GM21528 (cell line): ENCODE measurements at regions not wholly inside any gene's neighbourhood (a gene's known extent, or its start where the extent isn't known, plus 50 kb on each side); places are given as distances from the start of the nearest gene placed in this dataset.

ENCODE experiments used
- ATAC-seq: cut with Tn5 transposase; IDR thresholded peaks from one replicate; pipeline ENCODE4 v1.9.1; 2021; ENCODE audit warnings: mild to moderate bottlenecking, moderate library complexity; ENCODE audit not compliant: unreplicated experiment, low FRiP score

GRCh38 chr14:100436745-100437406, 113.7 kb downstream of the SLC25A47 start:
- ATAC-seq: no peak

GRCh38 chr14:100438271-100438670, 115.1 kb downstream of the SLC25A47 start:
- no peak for ATAC-seq

- no peak for ATAC-seq
Measured at GRCh38 chr14:100438678-100439592, 115.8 kb downstream of the SLC25A47 start.

GRCh38 chr14:100439781-100440180, 116.6 kb downstream of the SLC25A47 start:
- no peak for ATAC-seq

- no peak for ATAC-seq
Measured at GRCh38 chr14:100440207-100440631, 117.1 kb downstream of the SLC25A47 start.

- ATAC-seq: no peak
Measured at GRCh38 chr14:100440758-100441203, 117.6 kb downstream of the SLC25A47 start.

GRCh38 chr14:100441271-100441947, 118.3 kb downstream of the SLC25A47 start:
- ATAC-seq: no peak

- ATAC-seq: no peak
Measured at GRCh38 chr14:100442036-100442435, 118.9 kb downstream of the SLC25A47 start.

- no peak for ATAC-seq
Measured at GRCh38 chr14:100442498-100443490, 119.7 kb downstream of the SLC25A47 start.

GRCh38 chr14:100443603-100444002, 120.5 kb downstream of the SLC25A47 start:
- ATAC-seq: no peak

GRCh38 chr14:100445436-100446088, 122.4 kb downstream of the SLC25A47 start:
- no peak for ATAC-seq

GRCh38 chr14:100446572-100446971, 123.4 kb downstream of the SLC25A47 start:
- no peak for ATAC-seq

- ATAC-seq: no peak
Measured at GRCh38 chr14:100448376-100448775, 125.2 kb downstream of the SLC25A47 start.

- no peak for ATAC-seq
Measured at GRCh38 chr14:100449225-100449987, 126.3 kb downstream of the SLC25A47 start.

GRCh38 chr14:100450049-100450448, 126.9 kb downstream of the SLC25A47 start:
- no peak for ATAC-seq

- ATAC-seq: no peak
Measured at GRCh38 chr14:100450736-100451135, 127.6 kb downstream of the SLC25A47 start.

- ATAC-seq: no peak
Measured at GRCh38 chr14:100451264-100451663, 128.1 kb downstream of the SLC25A47 start.

- no peak for ATAC-seq
Measured at GRCh38 chr14:100453930-100454329, 130.8 kb downstream of the SLC25A47 start.

- ATAC-seq: no peak
Measured at GRCh38 chr14:100454437-100454836, 131.3 kb downstream of the SLC25A47 start.
